GM21381 (cell line): ENCODE measurements at regions not wholly inside any gene's neighbourhood (a gene's known extent, or its start where the extent isn't known, plus 50 kb on each side); places are given as distances from the start of the nearest gene placed in this dataset.

Source experiments
- ATAC-seq: cut with Tn5 transposase; IDR thresholded peaks from one replicate; pipeline ENCODE4 v1.9.1; 2021; ENCODE audit warnings: mild to moderate bottlenecking, moderate library complexity; ENCODE audit not compliant: unreplicated experiment

DNA sequence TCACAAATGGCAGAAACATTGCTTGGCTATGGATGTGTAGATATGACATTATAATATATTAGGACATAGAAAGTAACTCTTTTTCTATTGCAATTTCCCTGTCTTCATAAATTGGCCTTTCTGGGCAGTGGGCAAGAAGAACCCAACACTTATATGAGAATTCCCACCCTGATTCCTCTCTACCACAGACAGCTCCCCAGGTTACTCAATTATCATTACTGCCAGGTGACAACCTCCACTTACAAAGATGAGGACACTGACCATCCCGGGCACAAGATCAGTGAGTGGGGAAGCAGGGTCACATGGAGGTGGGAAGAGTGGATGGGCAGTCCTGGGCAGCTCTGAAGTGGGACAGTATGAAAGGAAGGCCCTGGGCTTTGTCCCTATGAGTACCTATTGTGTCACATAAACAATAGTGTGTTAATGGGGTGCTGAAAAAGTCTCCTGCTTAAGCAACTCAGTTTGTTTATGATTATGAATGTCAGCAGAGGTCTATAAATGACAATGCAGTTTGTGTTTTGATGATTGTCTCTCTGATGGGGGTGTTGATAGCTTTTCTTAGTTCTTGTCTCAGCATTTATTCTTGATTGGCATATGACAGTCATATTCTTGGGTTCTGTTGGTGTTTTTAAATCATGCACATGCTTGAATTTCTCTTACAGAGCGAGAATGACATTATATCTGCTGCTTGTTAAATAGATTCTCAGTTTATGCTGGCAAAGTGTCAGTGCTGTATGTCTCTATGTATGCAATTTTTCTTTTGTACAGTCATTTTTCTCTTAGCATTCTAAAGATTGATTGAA, 99.9 kb downstream of the SLIT2 start:
- no peak for ATAC-seq

DNA sequence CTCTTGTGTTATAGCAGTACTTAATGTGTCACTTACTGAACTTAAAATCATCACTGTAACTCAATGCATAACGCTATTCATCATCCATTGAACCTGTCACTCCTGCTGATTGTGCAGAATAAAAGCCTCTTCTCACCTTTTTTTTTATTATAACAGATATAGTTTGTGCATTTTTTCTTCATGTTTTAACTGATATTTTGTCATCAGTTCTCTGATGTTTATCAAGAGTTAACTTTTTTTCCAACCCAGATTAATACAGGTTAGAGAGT, 100.4 kb downstream of the SLIT2 start:
- ATAC-seq = no peak

DNA sequence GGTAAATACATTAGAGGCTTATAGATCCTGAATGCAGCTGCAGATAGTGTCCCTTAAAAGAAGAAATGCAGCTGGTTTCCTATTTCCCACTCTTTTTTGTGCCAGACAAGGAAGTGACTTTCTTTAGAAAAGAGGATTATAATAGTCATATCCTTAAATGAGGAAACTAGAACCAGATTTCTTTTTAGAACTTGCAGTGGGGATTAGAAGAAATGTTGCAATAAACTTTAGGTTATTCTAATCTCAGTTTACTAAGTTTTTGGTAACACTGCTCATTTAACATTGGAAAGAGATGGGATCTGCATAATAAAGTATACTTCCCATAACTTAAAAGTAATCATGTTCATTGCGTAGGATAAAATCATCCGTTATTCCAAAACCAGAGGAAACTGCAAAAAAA, 101.9 kb downstream of the SLIT2 start:
- ATAC-seq = no peak

DNA sequence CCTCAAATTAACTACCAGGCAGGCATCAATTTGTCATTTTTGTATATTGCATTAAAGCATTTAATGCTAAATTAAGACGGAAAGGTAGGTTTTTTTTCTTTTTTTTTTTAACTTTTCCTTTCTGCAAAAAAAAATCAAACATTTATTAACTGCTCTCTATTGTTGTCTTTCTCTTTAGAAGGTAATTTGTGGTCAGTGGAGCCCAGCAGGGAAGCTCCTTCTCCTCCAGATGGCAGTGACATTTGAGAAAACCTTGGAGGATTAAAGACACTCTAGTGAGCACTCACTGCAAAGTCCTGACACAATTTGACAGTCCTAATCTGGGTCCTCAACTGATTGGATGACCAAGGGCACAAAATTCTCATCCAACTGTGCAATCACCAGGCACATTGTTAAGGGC, 102.4 kb downstream of the SLIT2 start:
- no peak for ATAC-seq

DNA sequence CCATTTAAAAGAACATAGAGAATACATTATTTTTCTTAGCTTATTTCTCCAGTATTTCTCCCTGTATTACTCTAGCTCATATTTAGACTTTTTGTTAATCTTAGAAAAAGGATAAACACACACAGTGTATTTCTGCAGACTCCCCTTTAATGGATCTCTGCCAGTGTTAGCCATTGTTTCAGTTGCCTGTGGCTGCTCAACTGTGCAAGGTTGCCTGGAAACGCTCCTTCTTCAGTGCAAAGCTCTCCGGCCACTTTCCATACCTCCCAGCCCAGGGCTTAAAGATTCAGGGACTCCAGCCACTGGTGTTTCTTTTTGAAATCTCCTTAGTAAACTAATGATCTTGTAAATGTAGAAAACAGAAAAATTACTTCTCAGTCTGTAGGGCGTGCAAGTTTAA, 104.9 kb downstream of the SLIT2 start:
- ATAC-seq = no peak

DNA sequence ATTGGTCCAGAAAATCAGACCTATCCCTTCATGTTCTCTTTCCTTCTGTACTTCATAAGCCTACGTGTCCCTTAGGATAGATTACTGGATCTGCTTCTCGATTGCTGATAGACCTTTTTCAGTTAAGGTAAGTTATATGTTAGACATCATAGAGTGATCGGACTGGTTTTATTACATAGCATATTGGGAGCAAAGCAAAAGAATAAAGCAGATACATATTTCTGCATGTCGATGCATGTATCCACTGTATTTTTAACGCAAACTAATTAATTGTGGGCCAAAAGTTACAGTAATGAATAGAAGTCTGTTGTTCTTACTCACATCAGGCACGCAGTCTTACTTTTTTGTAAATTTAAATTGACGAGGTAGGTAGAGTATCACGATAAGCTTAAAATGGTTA, 106.4 kb downstream of the SLIT2 start:
- ATAC-seq = no peak

DNA sequence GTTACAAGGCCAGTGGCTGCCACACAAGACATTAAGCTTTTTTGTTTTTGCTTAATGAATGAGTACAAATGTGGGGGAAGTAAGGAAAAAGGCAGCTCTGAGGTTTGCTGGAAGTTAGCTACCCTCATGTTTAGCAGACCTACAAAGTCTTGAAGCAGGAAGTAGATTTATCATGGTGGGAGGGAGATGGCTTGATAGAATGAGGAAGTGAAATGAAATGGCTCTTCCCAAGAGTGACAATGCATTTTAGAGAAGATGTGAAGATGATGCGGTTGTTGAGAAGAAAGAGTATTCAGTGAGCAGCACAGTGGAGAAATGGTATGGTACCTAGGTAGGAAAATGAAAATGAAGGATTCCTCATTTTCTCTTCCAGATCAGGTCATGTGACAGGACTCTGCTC, 108.0 kb downstream of the SLIT2 start:
- ATAC-seq = no peak

DNA sequence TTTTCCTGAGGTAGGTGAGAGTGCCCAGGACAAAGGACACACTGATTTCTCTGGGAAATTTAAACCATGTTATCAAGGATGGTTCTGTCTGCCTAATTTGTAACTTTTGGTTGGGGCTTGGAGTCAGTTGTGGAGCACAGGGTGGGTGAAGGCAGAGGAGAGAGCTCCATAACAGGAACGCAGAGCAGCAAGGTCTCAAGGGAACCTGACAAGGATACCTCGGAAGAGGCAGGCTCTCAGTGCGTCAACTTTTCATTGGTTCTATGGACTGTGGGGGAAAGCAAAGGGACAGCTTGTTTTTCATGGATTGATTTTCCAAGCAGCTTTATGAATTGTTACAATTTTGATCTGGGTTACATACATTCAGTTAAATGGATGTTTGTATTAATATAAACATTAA, 110.4 kb downstream of the SLIT2 start:
- no peak for ATAC-seq

DNA sequence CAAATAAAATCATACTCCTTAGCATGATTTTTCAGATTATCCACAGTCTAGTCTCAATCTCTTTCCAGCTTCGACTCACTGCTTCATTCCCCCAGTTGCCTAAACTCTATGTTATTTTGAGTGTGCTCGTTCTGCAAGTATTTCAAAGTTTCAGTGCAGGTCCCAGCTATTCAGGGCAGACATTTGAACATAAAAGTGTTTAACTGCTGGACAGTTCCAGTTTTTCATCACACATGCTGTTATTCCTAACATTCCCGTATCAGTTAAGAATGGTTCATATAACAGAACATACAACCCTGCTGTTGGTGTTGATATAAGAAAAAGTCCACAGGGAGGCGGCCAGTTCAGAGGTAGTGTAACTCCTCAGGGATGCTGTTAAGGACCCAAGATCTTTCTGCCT, 113.3 kb downstream of the SLIT2 start:
- no peak for ATAC-seq

DNA sequence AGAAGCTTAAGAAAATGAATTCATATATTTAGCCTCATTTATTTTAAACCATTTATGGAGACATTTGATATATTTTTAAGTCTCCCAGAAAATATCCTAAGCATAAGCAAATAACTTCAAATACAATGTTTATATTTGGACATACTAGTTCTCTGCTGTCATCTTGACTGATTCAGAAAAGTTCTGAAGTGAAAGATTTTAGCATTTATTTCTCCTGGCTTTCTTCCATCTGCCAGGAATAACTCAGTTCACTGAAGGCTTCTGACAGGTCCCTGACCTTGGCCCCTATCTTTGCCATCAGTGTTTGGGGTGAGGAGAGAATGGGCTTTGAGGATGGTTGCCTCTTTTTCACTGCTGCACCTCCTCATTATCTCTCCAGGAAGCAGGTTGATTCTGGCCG, 115.7 kb downstream of the SLIT2 start:
- ATAC-seq = no peak

DNA sequence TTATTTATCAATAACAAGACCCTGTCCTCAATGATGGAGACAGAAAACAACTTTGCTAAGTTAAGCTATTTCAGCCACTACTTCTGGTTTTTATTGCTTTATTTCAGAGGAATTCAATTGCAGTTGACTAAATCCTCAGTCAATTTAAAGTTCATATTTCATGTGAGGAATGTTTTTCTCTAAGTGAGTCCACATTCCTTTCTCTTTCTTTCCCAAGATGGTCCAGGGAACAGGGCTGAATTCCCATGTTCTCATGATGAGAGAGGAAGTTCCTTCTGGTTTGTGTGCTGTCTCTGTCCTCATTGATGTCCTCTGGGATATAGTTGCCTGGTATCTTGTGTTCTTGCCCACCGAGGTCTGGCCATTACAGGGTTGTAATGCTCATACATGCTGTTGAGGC, 117.2 kb downstream of the SLIT2 start:
- no peak for ATAC-seq

DNA sequence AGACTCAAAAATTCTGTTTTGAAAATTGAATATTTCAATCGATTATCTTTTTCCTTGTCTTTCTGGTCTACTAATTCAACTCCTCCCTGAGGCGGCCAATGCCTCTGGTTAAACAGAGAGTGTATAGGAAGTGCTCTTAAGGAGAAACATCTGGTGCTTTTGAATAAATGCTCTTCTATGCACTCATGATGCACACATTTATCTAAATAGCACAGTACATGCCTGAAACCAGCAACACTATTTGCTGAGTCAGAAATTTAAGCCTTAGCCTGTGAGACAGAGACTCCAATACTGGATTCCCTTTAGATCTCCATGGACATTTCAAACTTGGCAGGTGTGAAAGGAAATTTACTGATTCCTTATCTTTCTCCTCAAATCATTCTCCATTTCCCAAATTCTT, 118.6 kb downstream of the SLIT2 start:
- ATAC-seq = no peak

DNA sequence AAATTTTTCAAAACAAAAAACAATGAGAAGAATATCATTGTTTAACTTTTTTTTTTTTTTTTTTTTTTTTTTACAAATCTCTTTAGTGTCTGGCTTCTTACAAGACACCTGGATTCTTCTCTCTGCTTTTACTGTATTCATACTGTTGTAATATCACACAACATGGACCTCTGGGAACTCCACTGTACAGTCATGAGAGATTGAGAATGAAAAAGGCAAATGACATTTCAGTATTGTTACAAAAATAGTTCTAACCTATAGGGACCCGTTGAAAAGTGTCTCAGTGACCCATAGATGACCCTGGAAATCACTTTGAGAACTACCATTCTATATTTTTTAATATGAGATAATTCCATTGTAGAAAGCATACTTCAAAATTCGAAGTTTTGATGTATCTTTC, 124.4 kb downstream of the SLIT2 start:
- ATAC-seq = no peak

DNA sequence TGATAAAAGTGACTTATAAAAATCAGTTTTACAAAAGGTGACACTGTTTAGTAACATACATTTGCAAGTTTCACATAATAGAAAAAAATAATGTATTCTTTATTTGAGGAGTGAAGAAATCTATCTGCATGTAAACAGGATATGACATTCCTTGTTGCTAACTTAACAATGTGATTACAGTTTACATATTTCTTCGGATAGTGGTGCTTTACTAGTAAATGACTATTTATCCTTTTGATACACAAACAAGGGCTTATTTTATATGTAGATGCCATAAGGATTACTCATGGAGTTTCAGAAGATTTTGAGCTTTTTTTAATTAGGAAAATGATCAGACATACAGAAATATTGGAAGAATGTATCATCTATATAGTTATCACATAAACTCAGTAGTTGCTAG, 126.5 kb downstream of the SLIT2 start:
- ATAC-seq = no peak

DNA sequence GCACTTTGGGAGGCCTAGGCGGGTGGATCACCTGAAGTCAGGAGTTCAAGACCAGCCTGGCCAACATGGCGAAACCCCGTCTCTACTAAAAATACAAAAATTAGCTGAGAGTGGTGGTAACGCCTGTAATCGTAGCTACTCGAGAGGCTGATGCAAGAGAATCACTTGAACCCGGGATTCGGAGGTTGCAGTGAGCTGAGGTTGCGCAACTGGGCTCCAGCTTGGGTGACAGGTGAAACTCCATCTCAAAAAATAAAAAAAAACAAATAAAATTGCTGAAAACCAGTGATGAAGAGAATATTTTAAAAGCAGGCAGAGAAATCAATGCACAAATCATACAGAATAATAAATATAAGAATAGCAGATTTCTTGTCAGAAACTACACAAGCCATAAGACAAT, 129.3 kb downstream of the SLIT2 start:
- ATAC-seq = no peak

DNA sequence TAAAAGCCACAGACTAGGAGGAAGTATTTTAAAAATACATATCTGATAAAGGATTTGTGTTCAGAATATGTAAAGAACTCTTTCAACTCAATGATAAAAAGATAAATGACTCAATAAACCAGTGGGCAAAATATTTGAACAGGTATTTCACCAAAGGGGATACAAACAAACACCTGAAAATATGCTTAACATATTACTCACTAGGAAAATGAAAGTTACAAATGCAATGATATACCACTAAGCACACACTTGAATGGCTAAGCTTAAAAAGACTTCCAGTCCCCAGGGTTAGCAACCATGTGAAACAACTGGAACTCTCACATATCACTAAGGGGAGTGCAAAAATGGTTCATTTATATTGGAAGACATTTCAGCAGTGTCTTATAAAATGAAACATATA, 131.6 kb downstream of the SLIT2 start:
- ATAC-seq = no peak

DNA sequence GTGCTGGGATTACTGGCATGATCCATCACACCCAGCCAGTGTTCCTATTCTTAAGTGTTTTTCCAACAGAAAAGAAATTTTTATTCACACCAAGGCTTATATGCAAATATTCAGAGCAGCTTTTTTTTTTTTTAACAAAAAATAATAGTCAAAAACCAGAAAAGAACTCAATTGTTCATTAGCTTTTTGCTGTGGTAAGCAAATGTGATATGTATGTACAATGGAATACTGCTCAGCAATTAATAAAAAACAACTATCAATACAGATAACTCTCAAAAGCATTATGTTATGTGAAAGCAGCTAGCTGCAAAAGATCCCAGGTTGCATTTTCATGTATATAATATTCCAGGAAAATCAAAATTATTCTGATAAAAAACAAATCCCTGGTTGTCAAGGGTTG, 132.3 kb downstream of the SLIT2 start:
- ATAC-seq = no peak

DNA sequence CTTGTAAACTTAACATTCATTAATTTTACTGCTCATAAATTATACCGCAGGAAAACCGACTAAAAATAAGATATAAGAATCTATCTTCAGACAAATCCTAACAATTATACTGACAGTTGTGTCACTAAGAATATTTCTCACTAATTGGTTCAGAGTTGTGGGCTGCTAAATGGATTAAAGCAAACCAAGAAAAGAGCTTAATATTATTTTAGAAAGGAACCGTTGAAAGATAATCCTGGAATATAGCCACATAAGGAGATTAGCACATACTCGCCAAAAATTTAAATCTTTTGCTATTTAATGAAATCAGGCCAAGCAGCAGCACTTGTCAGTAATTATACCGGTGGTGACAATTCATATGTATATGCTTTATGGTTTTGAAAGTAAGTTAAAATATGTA, 132.8 kb downstream of the SLIT2 start:
- ATAC-seq = no peak

DNA sequence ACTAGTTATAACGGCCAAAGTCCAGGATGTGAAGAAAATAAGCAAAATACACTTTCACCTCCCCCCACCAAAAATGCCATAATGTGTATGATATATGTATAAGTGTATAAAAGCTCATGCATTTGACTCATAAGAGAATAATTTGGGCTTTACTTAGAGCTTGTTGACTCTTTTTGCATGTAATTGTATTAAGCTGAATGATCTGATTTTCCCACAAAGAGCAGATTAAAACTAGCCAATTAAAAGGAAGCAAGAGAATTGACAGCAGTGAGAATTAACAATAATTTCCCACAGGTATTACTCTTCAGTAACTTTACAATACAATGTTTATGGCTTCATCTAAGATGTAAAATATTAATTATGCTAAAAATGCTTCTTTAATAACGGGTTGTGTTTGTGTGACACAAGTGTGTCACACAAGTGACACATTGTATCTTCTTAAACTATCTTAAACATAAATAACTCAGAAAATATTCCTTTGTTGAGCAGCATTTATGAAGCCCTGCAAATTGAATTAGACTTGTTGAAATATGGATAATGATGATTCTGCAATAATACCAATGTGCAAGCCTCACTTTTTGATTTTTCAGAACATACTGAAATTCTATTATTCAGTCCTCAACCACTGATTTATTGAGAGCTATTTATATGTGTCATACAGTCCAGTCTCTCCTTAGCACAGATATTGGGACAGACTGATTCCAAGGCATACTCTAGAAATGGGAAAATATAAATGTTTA, 134.5 kb downstream of the SLIT2 start:
- ATAC-seq = no peak

DNA sequence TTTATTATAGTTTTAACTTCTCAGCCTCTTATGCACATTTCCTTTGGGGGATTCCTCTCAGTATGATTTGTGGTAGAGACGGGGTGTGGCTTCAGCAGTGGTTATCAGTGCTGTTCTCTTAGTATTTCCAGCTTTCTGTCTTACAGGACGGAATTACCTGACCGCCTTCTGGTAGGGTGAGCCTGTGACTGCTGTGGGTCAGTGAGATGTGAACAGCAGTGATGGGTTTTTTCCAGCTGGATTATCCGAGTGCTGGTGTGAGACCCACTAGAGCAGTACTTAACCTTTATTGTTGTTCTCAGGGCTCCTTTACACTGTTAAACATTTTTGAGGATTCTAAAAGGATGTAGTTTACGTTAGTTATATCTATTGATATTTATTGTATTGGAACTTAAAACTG, 135.2 kb downstream of the SLIT2 start:
- ATAC-seq = no peak

DNA sequence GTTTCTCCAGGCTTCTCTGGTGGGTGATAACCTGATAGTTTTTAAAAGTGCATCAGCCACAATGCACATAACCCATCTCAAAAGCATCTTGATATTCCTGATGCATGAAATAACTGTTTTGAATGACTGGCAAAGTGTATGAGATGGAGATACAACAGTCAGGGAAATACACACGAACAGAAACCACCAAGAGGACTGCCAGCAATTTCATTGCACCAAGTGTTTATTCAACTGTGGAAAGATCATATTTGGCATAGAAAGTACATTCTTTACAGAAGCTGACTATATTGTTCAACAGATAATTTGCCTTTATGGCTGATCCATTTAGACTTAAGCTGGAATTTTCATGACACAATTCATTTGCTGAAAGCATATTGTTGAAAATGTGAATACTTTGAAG, 139.5 kb downstream of the SLIT2 start:
- ATAC-seq = no peak

DNA sequence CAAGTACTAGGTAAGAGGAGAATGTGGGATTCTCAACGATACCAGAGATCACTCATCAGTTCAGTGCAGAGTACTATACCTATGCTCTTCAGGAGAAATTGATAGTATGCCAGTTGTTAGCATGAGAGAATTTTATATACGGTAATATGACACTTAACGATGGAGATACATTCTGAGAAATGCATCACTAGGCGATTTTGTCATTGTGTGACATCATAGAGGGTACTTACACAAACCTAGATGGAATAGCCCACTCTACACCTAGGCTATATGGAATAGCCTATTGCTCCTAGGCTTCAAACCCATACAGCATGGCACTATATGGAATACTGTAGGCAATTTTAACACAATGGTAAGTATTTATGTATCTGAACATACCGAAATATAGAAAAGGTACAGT, 140.2 kb downstream of the SLIT2 start:
- ATAC-seq = no peak
